Liver (tissue), 3 donors: ENCODE measurements at regions not wholly inside any gene's neighbourhood (a gene's known extent, or its start where the extent isn't known, plus 50 kb on each side); places are given as distances from the start of the nearest gene placed in this dataset.

Source experiments
- EGR1 ChIP-seq, 2 donors: IDR thresholded peaks; 2 replicates each; pipeline ENCODE4 v1.6.1; 2016 to 2018; ENCODE audit warnings: antibody characterized with exemption in 2 of 2, low read depth in 2 of 2
- GABPA ChIP-seq, 2 donors: IDR thresholded peaks in 1 of 2; conservative IDR thresholded peaks in 1 of 2; 2 replicates each; pipeline ENCODE4 v1.6.1; 2016; ENCODE audit warnings: antibody characterized with exemption in 2 of 2, mild to moderate bottlenecking in 1 of 2, moderate library complexity in 1 of 2
- HNF4A ChIP-seq, 2 donors: conservative IDR thresholded peaks; 2 replicates each; pipeline ENCODE4 v1.6.1; 2016; ENCODE audit warnings: antibody characterized with exemption in 2 of 2, mild to moderate bottlenecking in 2 of 2
- HNF4G ChIP-seq: IDR thresholded peaks from 2 replicates; pipeline ENCODE4 v1.6.1; 2016; ENCODE audit warnings: antibody characterized with exemption
- JUND ChIP-seq, 2 donors: IDR thresholded peaks; 2 replicates each; pipeline ENCODE4 v1.6.1; 2016; ENCODE audit warnings: antibody characterized with exemption in 2 of 2
- NR2F2 ChIP-seq: IDR thresholded peaks from 2 replicates; pipeline ENCODE4 v1.6.1; 2016; ENCODE audit warnings: antibody characterized with exemption
- RAD21 ChIP-seq, 2 donors: IDR thresholded peaks; 2 replicates each; pipeline ENCODE4 v1.6.1; 2016; ENCODE audit warnings: antibody characterized with exemption in 2 of 2, mild to moderate bottlenecking in 2 of 2
- RXRA ChIP-seq, 2 donors: IDR thresholded peaks; 2 replicates each; pipeline ENCODE4 v1.6.1; 2017 to 2018; ENCODE audit warnings: antibody characterized with exemption in 2 of 2, mild to moderate bottlenecking in 1 of 2
- SP1 ChIP-seq: IDR thresholded peaks from 2 replicates; pipeline ENCODE4 v1.6.1; 2018; ENCODE audit warnings: antibody characterized with exemption, mild to moderate bottlenecking
- TAF1 ChIP-seq: conservative IDR thresholded peaks from 2 replicates; pipeline ENCODE4 v1.6.1; 2016; ENCODE audit warnings: antibody characterized with exemption, mild to moderate bottlenecking
- YY1 ChIP-seq: IDR thresholded peaks from 2 replicates; pipeline ENCODE4 v1.6.1; 2016; ENCODE audit warnings: antibody characterized with exemption, mild to moderate bottlenecking
- TF ChIP-seq, protein P1 (sequence below): fragments of 150-350 bp; IDR thresholded peaks from 2 replicates; pipeline ENCODE4 v1.5.1; 2017; ENCODE audit warnings: improper control_type of control experiment, low read depth, low read length; ENCODE audit not compliant: missing input control
- TF ChIP-seq, protein P2 (sequence below): IDR thresholded peaks from 2 replicates; pipeline ENCODE4 v1.6.1; 2016; ENCODE audit warnings: antibody characterized with exemption, mild to moderate bottlenecking
- TF ChIP-seq, protein P3 (sequence below): IDR thresholded peaks from 2 replicates; pipeline ENCODE4 v1.6.1; 2016; ENCODE audit warnings: antibody characterized with exemption
- donor health status: healthy.
- donor health status: healthy.

- TF ChIP-seq, protein P1, sequence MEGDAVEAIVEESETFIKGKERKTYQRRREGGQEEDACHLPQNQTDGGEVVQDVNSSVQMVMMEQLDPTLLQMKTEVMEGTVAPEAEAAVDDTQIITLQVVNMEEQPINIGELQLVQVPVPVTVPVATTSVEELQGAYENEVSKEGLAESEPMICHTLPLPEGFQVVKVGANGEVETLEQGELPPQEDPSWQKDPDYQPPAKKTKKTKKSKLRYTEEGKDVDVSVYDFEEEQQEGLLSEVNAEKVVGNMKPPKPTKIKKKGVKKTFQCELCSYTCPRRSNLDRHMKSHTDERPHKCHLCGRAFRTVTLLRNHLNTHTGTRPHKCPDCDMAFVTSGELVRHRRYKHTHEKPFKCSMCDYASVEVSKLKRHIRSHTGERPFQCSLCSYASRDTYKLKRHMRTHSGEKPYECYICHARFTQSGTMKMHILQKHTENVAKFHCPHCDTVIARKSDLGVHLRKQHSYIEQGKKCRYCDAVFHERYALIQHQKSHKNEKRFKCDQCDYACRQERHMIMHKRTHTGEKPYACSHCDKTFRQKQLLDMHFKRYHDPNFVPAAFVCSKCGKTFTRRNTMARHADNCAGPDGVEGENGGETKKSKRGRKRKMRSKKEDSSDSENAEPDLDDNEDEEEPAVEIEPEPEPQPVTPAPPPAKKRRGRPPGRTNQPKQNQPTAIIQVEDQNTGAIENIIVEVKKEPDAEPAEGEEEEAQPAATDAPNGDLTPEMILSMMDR: no peak
- TF ChIP-seq GABPA (IDR thresholded peaks at IDR 0.05 in 1 of 2, conservative IDR thresholded peaks at IDR 0.05 in 1 of 2) (no peak), EGR1 (IDR thresholded peaks at IDR 0.05; ENCODE audit: low read depth in 2 of 2) (no peak), RAD21 (IDR thresholded peaks at IDR 0.05) (no peak), TAF1 (no peak), YY1 (no peak), JUND (IDR thresholded peaks at IDR 0.05) (no peak), HNF4G (no peak), SP1 (no peak), NR2F2 (no peak), HNF4A (conservative IDR thresholded peaks at IDR 0.05) (no peak), RXRA (IDR thresholded peaks at IDR 0.05) (no peak)
- TF ChIP-seq, protein P2, sequence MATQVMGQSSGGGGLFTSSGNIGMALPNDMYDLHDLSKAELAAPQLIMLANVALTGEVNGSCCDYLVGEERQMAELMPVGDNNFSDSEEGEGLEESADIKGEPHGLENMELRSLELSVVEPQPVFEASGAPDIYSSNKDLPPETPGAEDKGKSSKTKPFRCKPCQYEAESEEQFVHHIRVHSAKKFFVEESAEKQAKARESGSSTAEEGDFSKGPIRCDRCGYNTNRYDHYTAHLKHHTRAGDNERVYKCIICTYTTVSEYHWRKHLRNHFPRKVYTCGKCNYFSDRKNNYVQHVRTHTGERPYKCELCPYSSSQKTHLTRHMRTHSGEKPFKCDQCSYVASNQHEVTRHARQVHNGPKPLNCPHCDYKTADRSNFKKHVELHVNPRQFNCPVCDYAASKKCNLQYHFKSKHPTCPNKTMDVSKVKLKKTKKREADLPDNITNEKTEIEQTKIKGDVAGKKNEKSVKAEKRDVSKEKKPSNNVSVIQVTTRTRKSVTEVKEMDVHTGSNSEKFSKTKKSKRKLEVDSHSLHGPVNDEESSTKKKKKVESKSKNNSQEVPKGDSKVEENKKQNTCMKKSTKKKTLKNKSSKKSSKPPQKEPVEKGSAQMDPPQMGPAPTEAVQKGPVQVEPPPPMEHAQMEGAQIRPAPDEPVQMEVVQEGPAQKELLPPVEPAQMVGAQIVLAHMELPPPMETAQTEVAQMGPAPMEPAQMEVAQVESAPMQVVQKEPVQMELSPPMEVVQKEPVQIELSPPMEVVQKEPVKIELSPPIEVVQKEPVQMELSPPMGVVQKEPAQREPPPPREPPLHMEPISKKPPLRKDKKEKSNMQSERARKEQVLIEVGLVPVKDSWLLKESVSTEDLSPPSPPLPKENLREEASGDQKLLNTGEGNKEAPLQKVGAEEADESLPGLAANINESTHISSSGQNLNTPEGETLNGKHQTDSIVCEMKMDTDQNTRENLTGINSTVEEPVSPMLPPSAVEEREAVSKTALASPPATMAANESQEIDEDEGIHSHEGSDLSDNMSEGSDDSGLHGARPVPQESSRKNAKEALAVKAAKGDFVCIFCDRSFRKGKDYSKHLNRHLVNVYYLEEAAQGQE: no peak
- TF ChIP-seq, protein P3, sequence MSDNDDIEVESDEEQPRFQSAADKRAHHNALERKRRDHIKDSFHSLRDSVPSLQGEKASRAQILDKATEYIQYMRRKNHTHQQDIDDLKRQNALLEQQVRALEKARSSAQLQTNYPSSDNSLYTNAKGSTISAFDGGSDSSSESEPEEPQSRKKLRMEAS: no peak
These were observed 354.4 kb upstream of the FLRT2 start for GRCh38 chr14:85175556-85175955.
